ENCODE measurements at regions not wholly inside any gene's neighbourhood (a gene's known extent, or its start where the extent isn't known, plus 50 kb on each side); places are given as distances from the start of the nearest gene placed in this dataset.
"Not testable (repeated sequence)": the region's sequence is repeated elsewhere in the genome, so short reads cannot be mapped to it uniquely, and the experiment has no call there.

GRCh38 chr4:19298998-19299397 lies 952.7 kb upstream of the SLIT2 start:
- FAIRE-seq: no peak

- no peak for FAIRE-seq
These were observed 957.9 kb upstream of the SLIT2 start for GRCh38 chr4:19293781-19294180.

GRCh38 chr4:19293080-19293479 lies 958.6 kb upstream of the SLIT2 start:
- FAIRE-seq: no peak

- no peak for FAIRE-seq
These were observed 964.8 kb upstream of the SLIT2 start for GRCh38 chr4:19286924-19287323.

- FAIRE-seq: no peak
These were observed 966.6 kb upstream of the SLIT2 start for GRCh38 chr4:19285146-19285545.

- no peak for FAIRE-seq
These were observed 973.0 kb upstream of the SLIT2 start for GRCh38 chr4:19278665-19279064.

- FAIRE-seq: no peak
These were observed 985.1 kb upstream of the SLIT2 start for GRCh38 chr4:19266566-19266965.

- no peak for FAIRE-seq
These were observed 989.2 kb upstream of the SLIT2 start for GRCh38 chr4:19262467-19262866.

GRCh38 chr4:19260346-19260745 lies 991.4 kb upstream of the SLIT2 start:
- no peak for FAIRE-seq

- FAIRE-seq: no peak
These were observed 991.8 kb upstream of the SLIT2 start for GRCh38 chr4:19259920-19260319.

GRCh38 chr4:19256823-19257222 lies 994.9 kb upstream of the SLIT2 start:
- no peak for FAIRE-seq

GRCh38 chr4:19254486-19254885 lies 997.2 kb upstream of the SLIT2 start:
- FAIRE-seq: no peak

GRCh38 chr4:19248023-19248422 lies 1003.7 kb upstream of the SLIT2 start:
- no peak for FAIRE-seq

- no peak for FAIRE-seq
These were observed 1009.8 kb upstream of the SLIT2 start for GRCh38 chr4:19241895-19242294.

- no peak for FAIRE-seq
These were observed 1012.1 kb upstream of the SLIT2 start for GRCh38 chr4:19239565-19239964.

- no peak for FAIRE-seq
These were observed 1015.2 kb upstream of the SLIT2 start for GRCh38 chr4:19236473-19236872.

- FAIRE-seq: no peak
These were observed 1020.7 kb upstream of the SLIT2 start for GRCh38 chr4:19230906-19231545.

GRCh38 chr4:19227701-19228100 lies 1024.0 kb upstream of the SLIT2 start:
- FAIRE-seq: no peak

GRCh38 chr4:19224820-19225219 lies 1026.9 kb upstream of the SLIT2 start:
- peak; percentile 93 for FAIRE-seq

- no peak for FAIRE-seq
These were observed 1035.2 kb upstream of the SLIT2 start for GRCh38 chr4:19216476-19216875.

GRCh38 chr4:19214591-19215186 lies 1037.0 kb upstream of the SLIT2 start:
- no peak for FAIRE-seq

- no peak for FAIRE-seq
These were observed 1038.3 kb upstream of the SLIT2 start for GRCh38 chr4:19213388-19213787.

- no peak for FAIRE-seq
These were observed 1045.9 kb upstream of the SLIT2 start for GRCh38 chr4:19205853-19206252.

- FAIRE-seq: not testable (repeated sequence)
These were observed 1053.9 kb upstream of the SLIT2 start for GRCh38 chr4:19197838-19198237.

- FAIRE-seq: no peak
These were observed 1056.0 kb upstream of the SLIT2 start for GRCh38 chr4:19195696-19196095.

All from endometrium (tissue), 2 donors.